GM12878 (cell line): ENCODE measurements at regions not wholly inside any gene's neighbourhood (a gene's known extent, or its start where the extent isn't known, plus 50 kb on each side); places are given as distances from the start of the nearest gene placed in this dataset.
"Not testable (repeated sequence)": the region's sequence is repeated elsewhere in the genome, so short reads cannot be mapped to it uniquely, and the experiment has no call there.

Experiments
- ATAC-seq: fragments of 200-7000 bp; cut with Tn5 transposase; 3 replicates; pipeline ENCODE4 v1.9.1; 2020; ENCODE audit warnings: mild to moderate bottlenecking, moderate library complexity
- BruUV-seq: library from RNA; stranded (reverse); fragments of 400-500 nt; replicated peaks from 2 replicates; lab custom pipeline; 2021; lab: Mats Ljungman, UMichigan
- CTCF ChIA-PET: fragments of 300-600 bp; sonication (Branson Sonifier 250); formaldehyde crosslinking; extraction: SDS; loops from one replicate; lab custom pipeline; 2021; ENCODE audit warnings: inconsistent platforms; lab: Yijun Ruan, JAX
- POLR2A ChIA-PET: fragments of 350-600 bp; formaldehyde crosslinking; extraction: SDS; loops from one replicate; lab custom pipeline; 2021; ENCODE audit warnings: inconsistent platforms; lab: Charles Lee
- RAD21 ChIA-PET: fragments of 300-600 bp; sonication (Branson Sonifier 250); formaldehyde crosslinking; loops from one replicate; lab custom pipeline; 2023; ENCODE audit warnings: antibody characterized with exemption; ENCODE audit not compliant: unreplicated experiment; lab: Charles Lee
- SMC1A ChIA-PET: fragments of 300-600 bp; sonication (Branson Sonifier 250); formaldehyde crosslinking; loops from one replicate; lab custom pipeline; 2023; ENCODE audit not compliant: unreplicated experiment, uncharacterized antibody; lab: Charles Lee
- DNase-seq: peaks from one replicate; pipeline ENCODE4 v3.0.0-alpha.2; 2011; ENCODE audit warnings: low read depth, low spot score
- FAIRE-seq: peaks from 3 replicates; lab custom pipeline; 2011; peaks lifted over from hg19 to GRCh38; lab: Jason Lieb, UNC
- H2AFZ ChIP-seq: 2 replicates; pipeline ENCODE4 v1.6.0; 2011; ENCODE audit warnings: low read depth, low read length, control low read depth; ENCODE audit not compliant: control insufficient read depth
- H3K27ac ChIP-seq: 2 replicates; pipeline ENCODE4 v1.5.1; 2011; ENCODE audit warnings: control low read depth; ENCODE audit not compliant: control insufficient read depth, insufficient read depth
- H3K27me3 ChIP-seq, 2 experiments: replicated peaks in 1 of 2; 2 replicates each; pipeline versions ENCODE4 v1.6.0 to v1.6.1; 2011; ENCODE audit warnings: low read length in 1 of 2; ENCODE audit not compliant: control insufficient read depth in 2 of 2, insufficient read depth in 2 of 2
- H3K36me3 ChIP-seq, 2 experiments: 2 replicates each; pipeline ENCODE4 v1.5.1; 2011; ENCODE audit warnings: low read length in 1 of 2; ENCODE audit not compliant: control insufficient read depth in 2 of 2, insufficient read depth in 2 of 2
- H3K4me1 ChIP-seq: 2 replicates; pipeline ENCODE4 v1.6.1; 2011; ENCODE audit warnings: mild to moderate bottlenecking, low read length, moderate library complexity, mixed read lengths; ENCODE audit not compliant: control insufficient read depth, insufficient read depth
- H3K4me2 ChIP-seq: 2 replicates; pipeline ENCODE4 v1.6.0; 2011; ENCODE audit warnings: control low read depth; ENCODE audit not compliant: control insufficient read depth, insufficient read depth
- H3K4me3 ChIP-seq: fragments of 200-600 bp; sonication (generic); 2 replicates; pipeline ENCODE4 v1.5.1; 2016
- H3K79me2 ChIP-seq: 2 replicates; pipeline ENCODE4 v1.6.0; 2011; ENCODE audit warnings: low read length; ENCODE audit not compliant: control insufficient read depth, insufficient read depth
- H3K9ac ChIP-seq: 2 replicates; pipeline ENCODE4 v1.8.0; 2011; ENCODE audit warnings: low read length, control low read depth, mixed read lengths; ENCODE audit not compliant: control insufficient read depth, insufficient read depth
- H3K9me3 ChIP-seq: replicated peaks from 3 replicates; pipeline ENCODE4 v1.5.1; 2011; ENCODE audit warnings: mild to moderate bottlenecking, low read length; ENCODE audit not compliant: control insufficient read depth, insufficient read depth
- H4K20me1 ChIP-seq: 2 replicates; pipeline ENCODE4 v1.6.0; 2011; ENCODE audit not compliant: control insufficient read depth, insufficient read depth
- CEBPZ ChIP-seq: fragments of 150-350 bp; IDR thresholded peaks from 2 replicates; pipeline ENCODE4 v1.6.1; 2016; ENCODE audit warnings: low read depth, low read length
- CHD2 ChIP-seq: IDR thresholded peaks from 2 replicates; pipeline ENCODE4 v1.6.1; 2011; ENCODE audit warnings: low read depth, low read length, improper control_type of control experiment, borderline replicate concordance
- CREM ChIP-seq: IDR thresholded peaks from 2 replicates; pipeline ENCODE4 v1.6.1; 2014; ENCODE audit warnings: antibody characterized with exemption, low read depth
- ELK1 ChIP-seq: IDR thresholded peaks from 2 replicates; pipeline ENCODE4 v1.6.1; 2012; ENCODE audit warnings: low read depth, low read length, improper control_type of control experiment
- GABPA ChIP-seq: IDR thresholded peaks from 2 replicates; pipeline ENCODE4 v1.6.1; 2014; ENCODE audit warnings: antibody characterized with exemption, low read depth, mild to moderate bottlenecking, inconsistent platforms
- JUNB ChIP-seq: IDR thresholded peaks from 2 replicates; pipeline ENCODE4 v1.6.1; 2016; ENCODE audit warnings: antibody characterized with exemption, mild to moderate bottlenecking
- KDM1A ChIP-seq: fragments of 200-600 bp; sonication (generic); IDR thresholded peaks from 2 replicates; pipeline ENCODE4 v1.6.1; 2016; ENCODE audit warnings: borderline replicate concordance
- MXI1 ChIP-seq: fragments of 150-350 bp; IDR thresholded peaks from 2 replicates; pipeline ENCODE4 v1.6.1; 2011; ENCODE audit warnings: low read depth, mild to moderate bottlenecking, inconsistent platforms, low read length, improper control_type of control experiment
- PAX8 ChIP-seq: fragments of 450-650 bp; IDR thresholded peaks from 2 replicates; pipeline ENCODE4 v1.6.1; 2017; ENCODE audit warnings: mild to moderate bottlenecking, moderate library complexity
- POLR2AphosphoS2 ChIP-seq: IDR thresholded peaks from 2 replicates; pipeline ENCODE4 v1.6.1; 2011; ENCODE audit warnings: low read depth, mild to moderate bottlenecking, low read length, improper control_type of control experiment, moderate library complexity
- POLR2AphosphoS5 ChIP-seq: IDR thresholded peaks from 2 replicates; pipeline ENCODE4 v1.6.1; 2011; ENCODE audit warnings: mild to moderate bottlenecking, low read length, inconsistent platforms
- RAD51 ChIP-seq: fragments of 450-650 bp; IDR thresholded peaks from 2 replicates; pipeline ENCODE4 v1.6.1; 2016; ENCODE audit warnings: moderate library complexity, mild to moderate bottlenecking, inconsistent platforms
- SMARCA5 ChIP-seq: fragments of 450-650 bp; IDR thresholded peaks from 2 replicates; pipeline ENCODE4 v1.6.1; 2017; ENCODE audit warnings: mild to moderate bottlenecking
- ZNF274 ChIP-seq: IDR thresholded peaks from one replicate; pipeline ENCODE4 v1.8.0; 2011; ENCODE audit not compliant: insufficient read length, insufficient read depth
- WGBS: methylation state at CpG from one replicate; pipeline ENCODE4 v1.1.6; 2016; ENCODE audit warnings: low lambda C conversion rate; ENCODE audit not compliant: insufficient replicate concordance, insufficient coverage; ENCODE audit errors: missing lambda C conversion rate; 5-methylcytosine and 5-hydroxymethylcytosine counted together
- in situ Hi-C: fragments of 300-500 bp; cut with MboI; formaldehyde crosslinking; loops from 9 replicates; pipeline ENCODE4 v1.14.3; 2018; ENCODE audit warnings: mixed read lengths
- intact Hi-C: fragments of 100-400 bp; cut with micrococcal nuclease; formaldehyde crosslinking; loops from one replicate; pipeline ENCODE4 v1.14.2; 2022; ENCODE audit not compliant: unreplicated experiment

- TF ChIP-seq CEBPZ (no peak), KDM1A (no peak), ELK1 (no peak), ZNF274 (no peak), PAX8 (no peak), JUNB (no peak), POLR2AphosphoS5 (no peak), MXI1 (no peak), CHD2 (no peak), GABPA (no peak)
These were observed 354.2 kb downstream of the MRPS30 start (continued) for GRCh38 chr5:45162974-45163373.

- TF ChIP-seq RAD51 = no peak
- TF ChIP-seq CREM = no peak
- TF ChIP-seq KDM1A = no peak
- TF ChIP-seq POLR2AphosphoS2 = no peak
- no peak for TF ChIP-seq SMARCA5
- ChIA-PET POLR2A (no interaction called here), SMC1A (no interaction called here), CTCF (no interaction called here), RAD21 (no interaction called here)
- Histone ChIP-seq H2AFZ (no peak overlapping the region), H3K36me3 (no peaks in the 10 kb centered on the region), H3K4me1 (no peaks in the 10 kb centered on the region), H3K79me2 (no peaks in the 10 kb centered on the region), H3K4me2 (no peak overlapping the region), H3K27ac (no peak overlapping the region), H4K20me1 (no peaks in the 10 kb centered on the region), H3K9ac (no peak overlapping the region), H3K27me3 (no peaks in the 10 kb centered on the region), H3K4me3 (no peak overlapping the region), H3K9me3 (no peaks in the 10 kb centered on the region)
- intact Hi-C loops (no loop called here), in situ Hi-C loops (no loop called here)
- no peak for ATAC-seq
- no TSS peak for BruUV-seq
- FAIRE-seq = no peak
- WGBS = 7% methylated on average over 1 of the region's 1 CpG
- no peak for DNase-seq
These were observed 362.8 kb downstream of the MRPS30 start for GRCh38 chr5:45171563-45171962.

- H3K27me3 ChIP-seq, H3K79me2 ChIP-seq, ATAC-seq, intact Hi-C loops, H3K4me3 ChIP-seq, H3K9me3 ChIP-seq, H3K4me2 ChIP-seq, FAIRE-seq, SMC1A ChIA-PET, H3K27ac ChIP-seq, POLR2A ChIA-PET, RAD21 ChIA-PET, CTCF ChIA-PET, in situ Hi-C loops, DNase-seq, H3K4me1 ChIP-seq, H4K20me1 ChIP-seq, H3K36me3 ChIP-seq, BruUV-seq, H3K9ac ChIP-seq, H2AFZ ChIP-seq: not testable (repeated sequence)
- WGBS = 58% methylated on average over 11 of the region's 11 CpGs
These were observed 363.9 kb downstream of the MRPS30 start for GRCh38 chr5:45172634-45173033.
